HL-60 (cell line): ENCODE measurements at regions not wholly inside any gene's neighbourhood (a gene's known extent, or its start where the extent isn't known, plus 50 kb on each side); places are given as distances from the start of the nearest gene placed in this dataset.

Source experiments
- DNase-seq, 2 experiments: peaks; one replicate each; pipeline ENCODE4 v3.0.0-alpha.2; 2010 to 2020; ENCODE audit warnings: low read depth in 1 of 2, low spot score in 1 of 2
- H3K27ac ChIP-seq: fragments of 250-450 bp; sonication (Bioruptor Pico); replicated peaks from 2 replicates; pipeline ENCODE4 v1.5.1; 2020; ENCODE audit warnings: mild to moderate bottlenecking, moderate library complexity
- H3K27me3 ChIP-seq: fragments of 250-450 bp; sonication (Bioruptor Pico); 2 replicates; pipeline ENCODE4 v1.5.1; 2021; ENCODE audit warnings: mild to moderate bottlenecking, moderate library complexity; ENCODE audit not compliant: insufficient read depth, poor library complexity, severe bottlenecking
- H3K4me3 ChIP-seq: replicated peaks from 2 replicates; pipeline ENCODE4 v1.5.1; 2011; ENCODE audit warnings: mild to moderate bottlenecking, control low read depth, low read length; ENCODE audit not compliant: insufficient read depth
- GABPA ChIP-seq: IDR thresholded peaks from 2 replicates; pipeline ENCODE4 v1.6.1; 2012; ENCODE audit warnings: low read depth
- POLR2AphosphoS5 ChIP-seq: IDR thresholded peaks from 2 replicates; pipeline ENCODE4 v1.6.1; 2012; ENCODE audit warnings: low read depth
- SPI1 ChIP-seq: IDR thresholded peaks from 2 replicates; pipeline ENCODE4 v1.6.1; 2012; ENCODE audit warnings: low read depth, mild to moderate bottlenecking, borderline replicate concordance
- TF ChIP-seq, protein P1 (sequence below): IDR thresholded peaks from one replicate; pipeline ENCODE4 v1.5.1; 2011; ENCODE audit warnings: low read length, control low read depth, inconsistent platforms; ENCODE audit not compliant: insufficient read depth
- TF ChIP-seq, protein P2 (sequence below): IDR thresholded peaks from 2 replicates; pipeline ENCODE4 v1.6.1; 2012; ENCODE audit warnings: low read depth; ENCODE audit not compliant: insufficient replicate concordance

DNA sequence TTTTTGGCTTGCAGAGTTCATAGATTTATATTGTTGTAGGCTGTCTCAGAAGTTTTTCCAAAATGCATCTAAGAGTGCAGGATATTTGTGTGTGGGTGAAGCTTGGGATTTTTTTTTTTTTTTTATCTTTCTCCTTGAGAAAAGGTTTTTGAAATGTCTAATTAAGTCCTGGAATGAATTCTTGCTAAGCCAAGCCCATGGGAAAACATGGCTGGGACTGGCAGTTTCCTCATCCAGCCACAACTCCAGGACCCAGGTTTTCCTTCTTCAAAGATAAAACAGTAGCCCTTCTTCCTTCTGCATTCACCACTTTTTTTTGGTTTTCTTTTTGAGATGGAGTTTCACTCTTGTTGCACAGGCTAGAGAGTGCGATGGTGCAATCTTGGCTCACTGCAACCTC lies 242.5 kb upstream of the JAG1 start:
- Histone ChIP-seq H3K4me3 (no peak overlapping the region), H3K27ac (no peak overlapping the region), H3K27me3 (no peaks in the 10 kb centered on the region)
- TF ChIP-seq, protein P1, sequence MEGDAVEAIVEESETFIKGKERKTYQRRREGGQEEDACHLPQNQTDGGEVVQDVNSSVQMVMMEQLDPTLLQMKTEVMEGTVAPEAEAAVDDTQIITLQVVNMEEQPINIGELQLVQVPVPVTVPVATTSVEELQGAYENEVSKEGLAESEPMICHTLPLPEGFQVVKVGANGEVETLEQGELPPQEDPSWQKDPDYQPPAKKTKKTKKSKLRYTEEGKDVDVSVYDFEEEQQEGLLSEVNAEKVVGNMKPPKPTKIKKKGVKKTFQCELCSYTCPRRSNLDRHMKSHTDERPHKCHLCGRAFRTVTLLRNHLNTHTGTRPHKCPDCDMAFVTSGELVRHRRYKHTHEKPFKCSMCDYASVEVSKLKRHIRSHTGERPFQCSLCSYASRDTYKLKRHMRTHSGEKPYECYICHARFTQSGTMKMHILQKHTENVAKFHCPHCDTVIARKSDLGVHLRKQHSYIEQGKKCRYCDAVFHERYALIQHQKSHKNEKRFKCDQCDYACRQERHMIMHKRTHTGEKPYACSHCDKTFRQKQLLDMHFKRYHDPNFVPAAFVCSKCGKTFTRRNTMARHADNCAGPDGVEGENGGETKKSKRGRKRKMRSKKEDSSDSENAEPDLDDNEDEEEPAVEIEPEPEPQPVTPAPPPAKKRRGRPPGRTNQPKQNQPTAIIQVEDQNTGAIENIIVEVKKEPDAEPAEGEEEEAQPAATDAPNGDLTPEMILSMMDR: no peak
- TF ChIP-seq, protein P2, sequence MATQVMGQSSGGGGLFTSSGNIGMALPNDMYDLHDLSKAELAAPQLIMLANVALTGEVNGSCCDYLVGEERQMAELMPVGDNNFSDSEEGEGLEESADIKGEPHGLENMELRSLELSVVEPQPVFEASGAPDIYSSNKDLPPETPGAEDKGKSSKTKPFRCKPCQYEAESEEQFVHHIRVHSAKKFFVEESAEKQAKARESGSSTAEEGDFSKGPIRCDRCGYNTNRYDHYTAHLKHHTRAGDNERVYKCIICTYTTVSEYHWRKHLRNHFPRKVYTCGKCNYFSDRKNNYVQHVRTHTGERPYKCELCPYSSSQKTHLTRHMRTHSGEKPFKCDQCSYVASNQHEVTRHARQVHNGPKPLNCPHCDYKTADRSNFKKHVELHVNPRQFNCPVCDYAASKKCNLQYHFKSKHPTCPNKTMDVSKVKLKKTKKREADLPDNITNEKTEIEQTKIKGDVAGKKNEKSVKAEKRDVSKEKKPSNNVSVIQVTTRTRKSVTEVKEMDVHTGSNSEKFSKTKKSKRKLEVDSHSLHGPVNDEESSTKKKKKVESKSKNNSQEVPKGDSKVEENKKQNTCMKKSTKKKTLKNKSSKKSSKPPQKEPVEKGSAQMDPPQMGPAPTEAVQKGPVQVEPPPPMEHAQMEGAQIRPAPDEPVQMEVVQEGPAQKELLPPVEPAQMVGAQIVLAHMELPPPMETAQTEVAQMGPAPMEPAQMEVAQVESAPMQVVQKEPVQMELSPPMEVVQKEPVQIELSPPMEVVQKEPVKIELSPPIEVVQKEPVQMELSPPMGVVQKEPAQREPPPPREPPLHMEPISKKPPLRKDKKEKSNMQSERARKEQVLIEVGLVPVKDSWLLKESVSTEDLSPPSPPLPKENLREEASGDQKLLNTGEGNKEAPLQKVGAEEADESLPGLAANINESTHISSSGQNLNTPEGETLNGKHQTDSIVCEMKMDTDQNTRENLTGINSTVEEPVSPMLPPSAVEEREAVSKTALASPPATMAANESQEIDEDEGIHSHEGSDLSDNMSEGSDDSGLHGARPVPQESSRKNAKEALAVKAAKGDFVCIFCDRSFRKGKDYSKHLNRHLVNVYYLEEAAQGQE: no peak
- no peak for TF ChIP-seq SPI1
- no peak for DNase-seq

DNA sequence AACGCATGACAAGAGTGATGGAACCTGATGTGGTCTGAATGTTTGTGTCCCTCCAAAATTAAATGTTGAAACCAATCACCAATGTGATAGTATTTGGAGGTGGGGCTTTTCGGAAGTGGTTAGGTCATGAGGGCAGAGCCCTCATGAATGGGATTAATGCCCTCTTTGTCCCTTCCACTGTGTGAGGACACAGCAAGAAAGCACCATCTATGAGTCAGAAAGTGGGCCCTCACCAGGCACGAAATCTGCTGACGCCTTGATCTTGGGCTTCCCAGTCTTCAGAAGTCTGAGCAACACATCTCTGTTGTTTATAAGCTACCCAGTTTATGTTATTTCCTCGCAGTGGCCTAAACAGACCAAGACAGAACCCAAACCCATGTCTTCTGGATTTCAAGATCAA lies 244.0 kb upstream of the JAG1 start:
- no peak for DNase-seq
- H3K4me3 ChIP-seq: no peak overlapping the region
- no peak for TF ChIP-seq POLR2AphosphoS5
- no peak for TF ChIP-seq GABPA
- TF ChIP-seq, protein P2: no peak
- TF ChIP-seq SPI1: no peak
- TF ChIP-seq, protein P1: no peak
- no peaks in the 10 kb centered on the region for H3K27me3 ChIP-seq
- no peak overlapping the region for H3K27ac ChIP-seq

- no peak for DNase-seq
- Histone ChIP-seq H3K27me3 (no peaks in the 10 kb centered on the region), H3K27ac (no peak overlapping the region), H3K4me3 (no peak overlapping the region)
- TF ChIP-seq POLR2AphosphoS5 (no peak), SPI1 (no peak), GABPA (no peak)
- TF ChIP-seq, protein P2: no peak
- TF ChIP-seq, protein P1: no peak
Measured at GRCh38 chr20:10919396-10920140, 245.8 kb upstream of the JAG1 start.
